SK-N-SH (cell line): ENCODE measurements at regions not wholly inside any gene's neighbourhood (a gene's known extent, or its start where the extent isn't known, plus 50 kb on each side); places are given as distances from the start of the nearest gene placed in this dataset.

Experiments used
- CTCF ChIA-PET: fragments of 300-600, 350-600 bp; formaldehyde crosslinking; extraction: SDS; loops from one replicate; lab custom pipeline; 2021; lab: Yijun Ruan, JAX
- POLR2A ChIA-PET: fragments of 350-600 bp; sonication (Branson Sonifier 250); formaldehyde crosslinking; extraction: SDS; loops from one replicate; lab custom pipeline; 2020; ENCODE audit warnings: antibody characterized with exemption, inconsistent platforms; lab: Yijun Ruan, JAX
- DNase-seq: peaks from one replicate; pipeline ENCODE4 v3.0.0; 2012
- H2AFZ ChIP-seq: fragments of 200-600 bp; sonication (generic); 2 replicates; pipeline ENCODE4 v1.8.1; 2016; ENCODE audit warnings: antibody characterized with exemption, mild to moderate bottlenecking, low read depth
- H3F3A ChIP-seq: fragments of 200-600 bp; sonication (generic); replicated peaks from 2 replicates; pipeline ENCODE3; 2016; ENCODE audit warnings: antibody characterized with exemption, mild to moderate bottlenecking; ENCODE audit not compliant: insufficient read depth
- H3K27ac ChIP-seq, 2 experiments: fragments of 200-500 bp in 1 of 2; fragments of 200-600 bp in 1 of 2; sonication (Bioruptor generic) in 1 of 2; sonication (generic), shearing (Covaris generic) in 1 of 2; 2 replicates each; pipeline versions ENCODE4 v1.5.1 to v1.6.1; 2014 to 2016; ENCODE audit warnings: low read depth in 2 of 2, inconsistent platforms in 1 of 2, low read length in 1 of 2, mild to moderate bottlenecking in 1 of 2, mixed read lengths in 1 of 2
- H3K27me3 ChIP-seq: fragments of 200-600 bp; sonication (generic), shearing (Covaris generic); 2 replicates; pipeline ENCODE4 v1.6.1; 2016; ENCODE audit warnings: mixed run types; ENCODE audit not compliant: insufficient read depth
- H3K36me3 ChIP-seq, 2 experiments: fragments of 200-500 bp in 1 of 2; fragments of 200-600 bp in 1 of 2; sonication (Bioruptor generic) in 1 of 2; sonication (generic) in 1 of 2; replicated peaks in 1 of 2; 2 replicates each; pipeline versions ENCODE3 to v1.5.1; 2014 to 2016; ENCODE audit warnings: low read length in 1 of 2, mild to moderate bottlenecking in 1 of 2; ENCODE audit not compliant: insufficient read depth in 2 of 2, control insufficient read depth in 1 of 2
- H3K4me1 ChIP-seq, 2 experiments: fragments of 200-500 bp in 1 of 2; fragments of 200-600 bp in 1 of 2; sonication (Bioruptor generic) in 1 of 2; sonication (generic), shearing (Covaris generic) in 1 of 2; 2 replicates each; pipeline versions ENCODE4 v1.5.1 to v1.6.1; 2014 to 2016; ENCODE audit warnings: low read depth in 1 of 2, low read length in 1 of 2, mixed run types in 1 of 2; ENCODE audit not compliant: insufficient read depth in 2 of 2, control insufficient read depth in 1 of 2
- H3K4me2 ChIP-seq: fragments of 200-600 bp; sonication (generic), shearing (Covaris generic); 2 replicates; pipeline ENCODE4 v1.6.1; 2017; ENCODE audit warnings: mixed run types
- H3K4me3 ChIP-seq, 2 experiments: fragments of 200-500 bp in 1 of 2; fragments of 200-600 bp in 1 of 2; sonication (Bioruptor generic) in 1 of 2; sonication (generic), shearing (Covaris generic) in 1 of 2; 2 replicates each; pipeline versions ENCODE4 v1.5.1 to v1.8.1; 2014 to 2016; ENCODE audit warnings: low read depth in 2 of 2, inconsistent platforms in 1 of 2, low read length in 1 of 2, mild to moderate bottlenecking in 1 of 2, mixed read lengths in 1 of 2, moderate library complexity in 1 of 2
- H3K79me2 ChIP-seq: fragments of 200-600 bp; sonication (generic); 2 replicates; pipeline ENCODE4 v1.8.1; 2017; ENCODE audit warnings: mild to moderate bottlenecking; ENCODE audit not compliant: insufficient read depth
- H3K9ac ChIP-seq: fragments of 200-600 bp; sonication (generic); 2 replicates; pipeline ENCODE4 v1.6.1; 2017; ENCODE audit warnings: mixed run types
- H3K9me2 ChIP-seq: fragments of 200-600 bp; sonication (generic); 2 replicates; pipeline ENCODE4 v1.6.1; 2017; ENCODE audit warnings: mixed run types
- H3K9me3 ChIP-seq: fragments of 200-600 bp; sonication (generic); 2 replicates; pipeline ENCODE4 v1.6.1; 2017; ENCODE audit warnings: mixed run types, mild to moderate bottlenecking, moderate library complexity
- H4K20me1 ChIP-seq: fragments of 200-600 bp; sonication (generic); 2 replicates; pipeline ENCODE4 v1.6.1; 2017; ENCODE audit warnings: mild to moderate bottlenecking, mixed run types; ENCODE audit not compliant: insufficient read depth
- CHD2 ChIP-seq: fragments of 150-350 bp; IDR thresholded peaks from 2 replicates; pipeline ENCODE4 v1.6.1; 2018; ENCODE audit warnings: low read length; ENCODE audit not compliant: partially characterized antibody
- ELF1 ChIP-seq: IDR thresholded peaks from 2 replicates; pipeline ENCODE4 v1.4.0; 2012
- EZH2phosphoT487 ChIP-seq: fragments of 200-600 bp; sonication (generic); IDR thresholded peaks from 2 replicates; pipeline ENCODE4 v1.6.1; 2017; ENCODE audit warnings: low read depth, mixed run types, mild to moderate bottlenecking, antibody characterized with exemption, moderate library complexity, borderline replicate concordance
- FOXM1 ChIP-seq: IDR thresholded peaks from 2 replicates; pipeline ENCODE4 v1.4.0; 2012; ENCODE audit warnings: low read depth, mild to moderate bottlenecking
- GABPA ChIP-seq: IDR thresholded peaks from 2 replicates; pipeline ENCODE4 v1.4.0; 2012; ENCODE audit warnings: low read depth, mild to moderate bottlenecking
- POLR2AphosphoS5 ChIP-seq: IDR thresholded peaks from 2 replicates; pipeline ENCODE4 v1.6.1; 2012; ENCODE audit warnings: low read depth, low read length
- RAD21 ChIP-seq: IDR thresholded peaks from 2 replicates; pipeline ENCODE4 v1.6.1; 2012; ENCODE audit warnings: mild to moderate bottlenecking, low read length
- RCOR1 ChIP-seq: fragments of 150-350 bp; IDR thresholded peaks from 2 replicates; pipeline ENCODE4 v1.6.1; 2017; ENCODE audit warnings: antibody characterized with exemption, low read length
- RFX5 ChIP-seq: IDR thresholded peaks from 2 replicates; pipeline ENCODE4 v1.6.1; 2012; ENCODE audit warnings: mild to moderate bottlenecking, improper control_type of control experiment, low read length
- RXRA ChIP-seq: IDR thresholded peaks from 2 replicates; pipeline ENCODE4 v1.4.0; 2012; ENCODE audit warnings: low read depth, mild to moderate bottlenecking, borderline replicate concordance
- TCF12 ChIP-seq: IDR thresholded peaks from 2 replicates; pipeline ENCODE4 v1.4.0; 2012
- TEAD4 ChIP-seq: IDR thresholded peaks from 2 replicates; pipeline ENCODE4 v1.4.0; 2012; ENCODE audit warnings: mild to moderate bottlenecking, borderline replicate concordance; ENCODE audit not compliant: insufficient read depth
- YY1 ChIP-seq: IDR thresholded peaks from 2 replicates; pipeline ENCODE4 v1.4.0; 2012; ENCODE audit warnings: low read depth, mild to moderate bottlenecking
- WGBS: methylation state at CpG from one replicate; pipeline ENCODE4 v1.1.6; 2017; ENCODE audit warnings: low lambda C conversion rate; 5-methylcytosine and 5-hydroxymethylcytosine counted together
- TF ChIP-seq, protein P1 (sequence below): fragments of 150-350 bp; IDR thresholded peaks from 2 replicates; pipeline ENCODE4 v1.6.1; 2017; ENCODE audit warnings: antibody characterized with exemption, low read length, low read depth, borderline replicate concordance
- TF ChIP-seq, protein P2 (sequence below): IDR thresholded peaks from 2 replicates; pipeline ENCODE4 v1.4.0; 2012; ENCODE audit warnings: low read depth
- TF ChIP-seq, protein P3 (sequence below): IDR thresholded peaks from 2 replicates; pipeline ENCODE4 v1.4.0; 2012; ENCODE audit warnings: low read depth, borderline replicate concordance
- TF ChIP-seq, protein P4 (sequence below): IDR thresholded peaks from 2 replicates; pipeline ENCODE4 v1.6.1; 2012; ENCODE audit warnings: mild to moderate bottlenecking, low read depth, low read length, moderate library complexity

DNA sequence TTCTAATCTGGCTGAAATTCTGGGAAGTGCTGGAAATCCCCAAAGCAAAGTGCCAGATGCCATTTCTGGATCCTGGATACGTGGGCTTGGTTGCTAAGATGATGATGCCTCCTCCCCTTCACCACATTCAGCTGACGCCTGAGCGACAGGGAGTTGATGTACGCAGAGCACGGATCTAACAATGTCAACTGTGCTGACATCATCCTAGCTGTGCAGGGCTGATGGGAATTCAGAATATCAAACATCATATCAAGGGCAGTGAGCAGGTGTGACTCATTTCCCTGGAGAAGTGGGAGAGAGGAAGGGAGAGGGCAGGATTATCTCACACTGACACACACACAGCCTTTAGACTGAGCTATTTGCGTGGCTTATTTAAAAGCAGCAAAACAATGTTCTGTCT is 92.6 kb upstream of the ZBTB20 start (continued):
- TF ChIP-seq RFX5: no peak
- peak; percentile 48; the same call in 1 of the 2 replicates for TF ChIP-seq RCOR1
- peak; percentile 79; the same call in 1 of the 2 replicates for TF ChIP-seq RXRA
- TF ChIP-seq POLR2AphosphoS5: peak; percentile 73; the same call in 1 of the 2 replicates
- TF ChIP-seq, protein P1, sequence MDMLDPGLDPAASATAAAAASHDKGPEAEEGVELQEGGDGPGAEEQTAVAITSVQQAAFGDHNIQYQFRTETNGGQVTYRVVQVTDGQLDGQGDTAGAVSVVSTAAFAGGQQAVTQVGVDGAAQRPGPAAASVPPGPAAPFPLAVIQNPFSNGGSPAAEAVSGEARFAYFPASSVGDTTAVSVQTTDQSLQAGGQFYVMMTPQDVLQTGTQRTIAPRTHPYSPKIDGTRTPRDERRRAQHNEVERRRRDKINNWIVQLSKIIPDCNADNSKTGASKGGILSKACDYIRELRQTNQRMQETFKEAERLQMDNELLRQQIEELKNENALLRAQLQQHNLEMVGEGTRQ: no peak

DNA sequence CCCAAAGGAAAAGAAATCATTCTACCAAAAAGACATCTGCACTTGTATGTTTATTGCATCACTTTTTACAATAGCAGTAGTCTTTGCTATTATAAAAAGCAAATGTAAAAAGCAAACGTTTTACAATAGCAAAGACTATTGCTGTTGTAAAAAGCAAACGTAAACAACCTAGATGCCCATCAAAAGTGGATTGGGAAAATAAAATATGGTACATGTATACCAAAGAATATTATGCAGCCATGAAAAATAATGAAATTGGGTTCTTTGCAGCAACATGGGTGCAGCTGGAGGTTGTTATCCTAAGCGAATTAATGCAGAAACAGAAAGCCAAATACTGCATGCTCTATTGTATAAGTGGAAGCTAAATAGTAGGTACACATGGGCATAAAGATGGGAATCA is 97.3 kb upstream of the ZBTB20 start:
- Histone ChIP-seq H3K36me3 (no peaks in the 10 kb centered on the region), H3K9me3 (no peaks in the 10 kb centered on the region), H3K9me2 (no peaks in the 10 kb centered on the region), H3K79me2 (no peaks in the 10 kb centered on the region), H3K4me2 (no peak overlapping the region), H2AFZ (no peak overlapping the region), H4K20me1 (no peaks in the 10 kb centered on the region), H3K27ac (peak overlapping the region in 1 of 2 experiments; percentile 88; a peak in 1 of 4 replicates), H3K4me3 (no peak overlapping the region), H3K27me3 (no peaks in the 10 kb centered on the region), H3F3A (peaks cover 47% of the 10 kb centered on the region), H3K9ac (no peak overlapping the region), H3K4me1 (peaks cover 9 to 33% of the 10 kb centered on the region in 2 experiments)
- WGBS: 93% methylated on average over 3 of the region's 3 CpGs
- POLR2A ChIA-PET: no interaction called here
- TF ChIP-seq RAD21 (no peak), ELF1 (no peak), GABPA (no peak), RCOR1 (no peak), YY1 (no peak)
- TF ChIP-seq, protein P1: no peak
- TF ChIP-seq, protein P2, sequence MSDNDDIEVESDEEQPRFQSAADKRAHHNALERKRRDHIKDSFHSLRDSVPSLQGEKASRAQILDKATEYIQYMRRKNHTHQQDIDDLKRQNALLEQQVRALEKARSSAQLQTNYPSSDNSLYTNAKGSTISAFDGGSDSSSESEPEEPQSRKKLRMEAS: no peak
- TF ChIP-seq, protein P3, sequence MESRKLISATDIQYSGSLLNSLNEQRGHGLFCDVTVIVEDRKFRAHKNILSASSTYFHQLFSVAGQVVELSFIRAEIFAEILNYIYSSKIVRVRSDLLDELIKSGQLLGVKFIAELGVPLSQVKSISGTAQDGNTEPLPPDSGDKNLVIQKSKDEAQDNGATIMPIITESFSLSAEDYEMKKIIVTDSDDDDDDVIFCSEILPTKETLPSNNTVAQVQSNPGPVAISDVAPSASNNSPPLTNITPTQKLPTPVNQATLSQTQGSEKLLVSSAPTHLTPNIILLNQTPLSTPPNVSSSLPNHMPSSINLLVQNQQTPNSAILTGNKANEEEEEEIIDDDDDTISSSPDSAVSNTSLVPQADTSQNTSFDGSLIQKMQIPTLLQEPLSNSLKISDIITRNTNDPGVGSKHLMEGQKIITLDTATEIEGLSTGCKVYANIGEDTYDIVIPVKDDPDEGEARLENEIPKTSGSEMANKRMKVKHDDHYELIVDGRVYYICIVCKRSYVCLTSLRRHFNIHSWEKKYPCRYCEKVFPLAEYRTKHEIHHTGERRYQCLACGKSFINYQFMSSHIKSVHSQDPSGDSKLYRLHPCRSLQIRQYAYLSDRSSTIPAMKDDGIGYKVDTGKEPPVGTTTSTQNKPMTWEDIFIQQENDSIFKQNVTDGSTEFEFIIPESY: no peak
- DNase-seq: no peak
- CTCF ChIA-PET: no interaction called here

DNA sequence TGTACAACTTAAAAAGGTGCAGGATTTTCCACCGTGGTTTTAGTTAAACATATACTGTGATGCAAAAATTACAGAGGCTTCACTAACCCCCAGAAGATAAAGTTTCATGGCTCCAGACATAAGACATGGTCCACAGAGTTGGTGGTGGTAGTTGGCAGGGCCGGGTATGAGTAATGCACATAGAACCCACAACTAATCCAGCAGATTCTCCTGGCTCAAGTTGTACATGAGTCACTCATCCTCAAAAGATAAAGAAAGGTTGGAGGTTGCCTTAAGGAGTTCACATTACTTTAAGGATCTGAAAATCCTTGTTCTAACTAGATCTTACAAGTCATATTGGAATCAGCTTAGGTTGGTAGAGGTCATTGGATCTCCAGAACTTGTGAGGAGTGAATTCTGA is 98.3 kb upstream of the ZBTB20 start:
- no peak overlapping the region; the same call in 1 of the 2 replicates for H3K9ac ChIP-seq
- 12% methylated on average over 2 of the region's 2 CpGs for WGBS
- no peaks in the 10 kb centered on the region for H4K20me1 ChIP-seq
- 0 out of 2 replicates have a peak overlapping the region, but pooled peaks have one; percentile 20 for H3K4me2 ChIP-seq
- peaks cover 41% of the 10 kb centered on the region for H3F3A ChIP-seq
- CTCF ChIA-PET: interaction anchor here (0.6 kb wide), 2 partner anchors 12 to 1718 kb away, joined by 3 read pairs; no protein-coding TSS in a partner anchor
- no peak overlapping the region for H3K4me3 ChIP-seq
- H3K4me1 ChIP-seq: peaks cover 0 to 28% of the 10 kb centered on the region in 2 experiments; a peak in 2 of 4 replicates
- no peaks in the 10 kb centered on the region for H3K36me3 ChIP-seq
- no peaks in the 10 kb centered on the region; the same call in 1 of the 2 replicates for H3K9me3 ChIP-seq
- no peak overlapping the region for H2AFZ ChIP-seq
- H3K79me2 ChIP-seq: no peaks in the 10 kb centered on the region
- H3K9me2 ChIP-seq: no peaks in the 10 kb centered on the region
- POLR2A ChIA-PET: no interaction called here
- no peaks in the 10 kb centered on the region for H3K27me3 ChIP-seq
- peak overlapping the region in 1 of 2 experiments; percentile 88; a peak in 2 of 4 replicates for H3K27ac ChIP-seq
- DNase-seq: no peak
- no peak for TF ChIP-seq EZH2phosphoT487
- peak; percentile 48; the same call in 1 of the 2 replicates for TF ChIP-seq YY1
- TF ChIP-seq CHD2: no peak
- peak; percentile 81; the same call in 1 of the 2 replicates for TF ChIP-seq TEAD4
- TF ChIP-seq, protein P4, sequence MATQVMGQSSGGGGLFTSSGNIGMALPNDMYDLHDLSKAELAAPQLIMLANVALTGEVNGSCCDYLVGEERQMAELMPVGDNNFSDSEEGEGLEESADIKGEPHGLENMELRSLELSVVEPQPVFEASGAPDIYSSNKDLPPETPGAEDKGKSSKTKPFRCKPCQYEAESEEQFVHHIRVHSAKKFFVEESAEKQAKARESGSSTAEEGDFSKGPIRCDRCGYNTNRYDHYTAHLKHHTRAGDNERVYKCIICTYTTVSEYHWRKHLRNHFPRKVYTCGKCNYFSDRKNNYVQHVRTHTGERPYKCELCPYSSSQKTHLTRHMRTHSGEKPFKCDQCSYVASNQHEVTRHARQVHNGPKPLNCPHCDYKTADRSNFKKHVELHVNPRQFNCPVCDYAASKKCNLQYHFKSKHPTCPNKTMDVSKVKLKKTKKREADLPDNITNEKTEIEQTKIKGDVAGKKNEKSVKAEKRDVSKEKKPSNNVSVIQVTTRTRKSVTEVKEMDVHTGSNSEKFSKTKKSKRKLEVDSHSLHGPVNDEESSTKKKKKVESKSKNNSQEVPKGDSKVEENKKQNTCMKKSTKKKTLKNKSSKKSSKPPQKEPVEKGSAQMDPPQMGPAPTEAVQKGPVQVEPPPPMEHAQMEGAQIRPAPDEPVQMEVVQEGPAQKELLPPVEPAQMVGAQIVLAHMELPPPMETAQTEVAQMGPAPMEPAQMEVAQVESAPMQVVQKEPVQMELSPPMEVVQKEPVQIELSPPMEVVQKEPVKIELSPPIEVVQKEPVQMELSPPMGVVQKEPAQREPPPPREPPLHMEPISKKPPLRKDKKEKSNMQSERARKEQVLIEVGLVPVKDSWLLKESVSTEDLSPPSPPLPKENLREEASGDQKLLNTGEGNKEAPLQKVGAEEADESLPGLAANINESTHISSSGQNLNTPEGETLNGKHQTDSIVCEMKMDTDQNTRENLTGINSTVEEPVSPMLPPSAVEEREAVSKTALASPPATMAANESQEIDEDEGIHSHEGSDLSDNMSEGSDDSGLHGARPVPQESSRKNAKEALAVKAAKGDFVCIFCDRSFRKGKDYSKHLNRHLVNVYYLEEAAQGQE: no peak
- TF ChIP-seq RXRA: peak; percentile 64; the same call in 1 of the 2 replicates
- TF ChIP-seq RCOR1: no peak
- TF ChIP-seq FOXM1: 0 out of 2 replicates have a peak, but pooled peaks have one; percentile 51
- TF ChIP-seq ELF1: no peak
- peak; percentile 92 for TF ChIP-seq TCF12
